Stimulated activated CD4-positive, alpha-beta T cell treated with anti-CD3 and anti-CD28 coated beads, Interleukin-2, amount 100 ng/mL, for 4 hours (primary cell): ENCODE measurements at regions not wholly inside any gene's neighbourhood (a gene's known extent, or its start where the extent isn't known, plus 50 kb on each side); places are given as distances from the start of the nearest gene placed in this dataset.

Experiments
- DNase-seq: peaks from one replicate; pipeline ENCODE4 v3.0.0-alpha.2; 2020; ENCODE audit warnings: low read depth

GRCh38 chr6:11633741-11634509 is 96.4 kb downstream of the TMEM170B start:
- no peak for DNase-seq

DNA sequence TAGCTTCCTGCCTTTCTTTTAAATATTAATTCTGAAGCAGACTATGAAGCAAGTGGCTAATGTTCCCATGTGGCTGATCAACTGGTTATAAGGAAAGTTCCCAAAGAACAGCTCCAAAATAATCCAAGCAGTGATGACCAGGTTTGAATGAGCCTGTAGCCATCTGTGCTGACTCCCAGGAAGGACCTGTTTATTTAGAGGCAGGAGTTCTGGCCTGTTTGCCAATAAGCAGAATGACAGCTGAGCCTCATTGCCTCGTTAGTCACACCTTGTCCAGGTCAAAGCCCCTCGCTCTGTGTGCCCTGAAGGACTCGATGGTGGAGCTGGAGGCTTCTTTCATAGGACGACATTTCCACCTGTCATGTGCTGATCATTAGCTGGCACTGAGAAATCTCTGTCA is 97.4 kb downstream of the TMEM170B start:
- DNase-seq = no peak

DNA sequence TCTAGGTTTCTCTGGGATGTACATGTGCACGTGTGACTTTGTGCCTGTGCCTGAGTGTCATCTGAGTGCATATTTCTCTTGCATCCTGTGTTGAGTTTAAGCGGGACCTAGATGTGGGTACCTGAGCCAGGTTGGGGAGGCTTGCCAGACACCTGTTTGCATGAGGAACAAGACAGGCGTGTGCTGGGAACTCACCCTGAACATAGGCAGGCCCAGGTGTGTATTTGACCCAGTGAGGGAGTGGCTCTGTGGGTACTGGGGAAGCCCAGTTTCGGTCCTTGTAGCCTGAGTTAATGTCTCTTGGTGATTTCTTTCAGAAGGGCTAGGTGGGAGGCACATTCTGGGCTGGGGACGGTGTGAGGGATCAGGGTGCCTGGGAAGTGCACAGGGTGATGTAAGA is 98.6 kb downstream of the TMEM170B start:
- no peak for DNase-seq

DNA sequence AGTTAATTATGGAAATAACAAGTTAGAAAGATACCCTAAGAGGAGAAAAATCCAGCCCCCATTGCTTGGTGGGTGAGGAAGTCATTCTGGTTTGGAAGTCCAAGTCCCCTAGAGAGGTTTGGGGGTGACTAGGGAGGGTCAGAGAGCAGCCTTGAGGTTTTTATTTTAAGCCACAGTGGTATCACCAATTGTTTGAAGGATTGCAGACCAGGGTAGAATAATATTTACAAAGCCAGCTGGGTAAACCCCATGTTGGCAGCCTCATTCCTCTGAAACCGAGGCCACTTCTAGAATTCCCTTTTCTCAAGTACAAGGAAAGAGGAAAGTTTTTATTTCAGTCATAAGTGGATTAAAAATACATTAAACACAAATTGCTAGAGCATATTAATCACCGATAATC is 99.7 kb downstream of the TMEM170B start:
- DNase-seq = no peak

GRCh38 chr6:11639376-11640235 is 102.1 kb downstream of the TMEM170B start:
- no peak for DNase-seq

DNA sequence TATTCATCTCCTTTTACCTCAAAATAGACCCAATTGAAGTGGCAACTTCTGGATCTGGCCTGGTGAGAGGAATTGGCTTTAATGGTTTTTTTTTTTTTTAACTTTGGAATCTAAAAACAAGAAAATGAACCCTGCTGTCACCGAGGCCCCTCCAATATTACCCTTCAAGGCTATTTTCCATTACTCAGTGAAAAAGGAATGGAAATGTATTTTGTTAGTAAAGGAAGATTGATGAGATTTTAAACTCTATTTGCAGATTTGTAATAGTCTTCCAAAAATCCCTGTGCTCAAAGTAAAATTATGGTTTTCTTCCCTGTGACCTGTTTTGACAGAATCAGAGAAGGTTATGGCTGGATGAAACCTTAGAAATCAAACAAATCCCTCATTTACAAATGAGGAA is 102.9 kb downstream of the TMEM170B start:
- no peak for DNase-seq

DNA sequence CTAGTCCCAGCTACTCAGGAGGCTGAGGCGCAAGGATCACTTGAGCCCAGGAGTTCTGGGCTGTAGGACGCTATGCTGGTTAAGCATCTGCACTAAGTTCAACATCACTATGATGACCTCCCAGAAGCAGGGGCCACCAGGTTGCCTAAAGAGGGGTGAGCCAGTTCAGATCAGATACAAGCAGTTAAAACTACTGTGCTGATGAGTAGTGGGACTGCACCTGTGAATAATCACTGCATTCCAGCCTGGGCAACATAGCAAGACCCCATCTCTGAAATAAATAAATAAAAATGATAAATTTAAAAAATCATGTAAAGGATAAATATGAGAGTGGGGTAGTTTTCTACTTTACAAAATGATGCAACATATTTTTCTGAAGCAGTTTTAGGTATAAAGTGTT is 106.5 kb downstream of the TMEM170B start:
- DNase-seq = no peak

- no peak for DNase-seq
These were observed 107.1 kb downstream of the TMEM170B start for GRCh38 chr6:11644601-11645000.

DNA sequence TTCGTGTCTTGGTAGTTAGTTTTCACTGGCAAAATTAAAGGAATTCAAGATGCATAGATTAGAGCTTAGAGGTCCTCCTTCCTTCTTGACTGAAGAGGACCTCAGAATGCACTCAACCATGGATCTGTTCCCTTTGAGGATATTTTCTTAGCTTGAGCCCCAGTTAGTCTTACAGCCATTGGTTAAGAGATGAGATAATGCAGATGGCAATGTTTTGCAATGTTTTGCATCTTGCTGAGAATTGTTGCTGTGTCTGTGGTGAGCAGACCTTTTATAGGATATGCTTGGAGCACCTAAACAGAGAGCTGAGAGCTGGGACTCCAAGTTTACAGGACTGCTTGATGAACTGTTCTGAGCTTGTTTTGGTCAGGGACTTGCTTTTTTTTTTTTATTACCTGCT is 107.5 kb downstream of the TMEM170B start:
- DNase-seq = no peak

DNA sequence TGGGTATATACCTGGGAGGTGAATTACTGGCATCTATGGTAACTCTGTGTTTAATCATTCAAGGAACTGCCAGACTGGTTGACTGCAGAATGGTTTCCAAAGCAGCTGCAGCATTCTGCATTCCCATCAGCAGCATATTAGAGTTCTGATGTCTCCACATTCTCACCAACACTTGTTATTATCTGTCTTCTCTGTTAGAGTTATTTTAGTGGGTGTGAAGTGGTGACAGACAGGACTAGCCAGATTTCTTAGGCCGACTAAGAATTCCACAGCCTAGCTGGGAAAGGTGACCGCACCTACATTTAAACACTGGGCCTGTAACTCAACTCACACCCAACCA is 110.9 kb downstream of the TMEM170B start:
- DNase-seq = no peak

GRCh38 chr6:11648889-11649288 is 111.3 kb downstream of the TMEM170B start:
- no peak for DNase-seq

DNA sequence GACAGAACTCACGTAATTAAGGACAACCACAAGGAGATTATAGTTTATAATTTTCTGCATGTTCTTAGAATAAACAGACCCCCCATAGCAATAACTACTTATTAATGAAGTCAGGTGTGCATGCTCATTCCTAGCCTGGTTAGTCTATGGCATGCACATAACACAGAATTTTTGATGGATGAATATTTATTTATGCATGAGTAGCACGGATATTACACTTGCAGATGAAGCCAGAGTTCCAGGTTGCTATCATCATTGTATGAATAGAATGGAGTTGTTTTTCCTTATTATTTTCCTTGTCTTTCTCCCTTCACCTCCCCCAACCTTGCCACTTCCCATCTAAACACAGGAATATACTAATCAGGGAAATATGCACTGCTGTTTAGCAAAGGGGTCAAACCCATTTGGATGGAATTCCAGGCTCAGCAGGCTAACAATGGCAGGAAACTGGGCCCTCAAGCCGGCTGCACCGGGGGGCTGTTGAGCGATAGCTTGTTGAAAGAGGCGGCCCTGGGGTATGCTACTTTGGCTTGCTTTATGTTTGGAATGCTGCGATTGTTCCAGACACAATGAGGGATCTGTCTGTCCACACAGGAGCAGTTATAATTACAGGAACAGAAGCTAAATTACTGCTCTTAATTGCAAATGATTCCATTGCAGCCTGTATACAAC is 112.6 kb downstream of the TMEM170B start:
- DNase-seq = no peak

DNA sequence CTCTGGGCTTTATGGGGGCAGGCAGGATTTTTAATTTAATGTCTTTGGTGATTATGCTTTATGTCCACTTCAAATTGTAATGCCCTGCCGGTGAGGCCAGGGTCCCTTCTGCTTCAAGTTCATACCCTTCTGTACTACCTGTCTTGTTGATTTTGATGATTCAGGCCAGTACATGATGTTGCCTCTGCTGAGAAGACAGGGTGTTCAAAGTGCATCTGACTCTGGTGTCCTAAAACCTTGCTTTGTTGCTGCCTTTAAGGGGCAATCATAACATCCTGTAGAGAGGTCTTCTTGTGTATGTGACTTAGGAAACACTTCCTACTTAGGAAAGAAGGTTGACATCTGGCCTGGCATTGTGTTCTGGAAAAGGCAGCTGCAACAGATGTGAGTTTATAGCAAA is 113.2 kb downstream of the TMEM170B start:
- DNase-seq = no peak

DNA sequence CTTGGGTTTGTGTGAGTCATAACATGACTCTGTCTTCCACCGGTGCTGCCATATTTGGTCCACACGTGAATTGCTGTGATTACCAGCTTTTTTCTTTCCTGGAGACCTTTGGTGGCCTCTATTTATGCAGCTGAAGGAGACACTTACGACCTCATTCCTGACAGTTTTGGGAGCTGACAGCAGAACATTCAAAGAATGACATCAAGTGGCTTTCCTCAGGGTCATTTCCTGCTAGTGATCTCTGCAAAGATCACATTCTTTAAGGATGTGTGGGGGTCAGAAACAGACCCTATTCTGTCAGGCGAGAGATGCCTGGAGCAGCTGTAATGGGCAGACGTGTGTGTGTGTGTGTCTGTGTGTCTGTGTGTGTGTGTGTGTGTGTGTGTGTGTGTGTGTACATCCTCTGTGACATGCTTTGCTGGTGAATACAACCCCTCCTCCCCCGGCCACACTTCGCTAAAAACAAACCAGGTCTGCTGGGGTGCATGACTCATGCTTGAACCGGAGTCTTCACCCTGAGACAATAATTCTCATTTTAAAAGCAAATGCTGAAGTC is 115.6 kb downstream of the TMEM170B start:
- DNase-seq = peak; percentile 48

DNA sequence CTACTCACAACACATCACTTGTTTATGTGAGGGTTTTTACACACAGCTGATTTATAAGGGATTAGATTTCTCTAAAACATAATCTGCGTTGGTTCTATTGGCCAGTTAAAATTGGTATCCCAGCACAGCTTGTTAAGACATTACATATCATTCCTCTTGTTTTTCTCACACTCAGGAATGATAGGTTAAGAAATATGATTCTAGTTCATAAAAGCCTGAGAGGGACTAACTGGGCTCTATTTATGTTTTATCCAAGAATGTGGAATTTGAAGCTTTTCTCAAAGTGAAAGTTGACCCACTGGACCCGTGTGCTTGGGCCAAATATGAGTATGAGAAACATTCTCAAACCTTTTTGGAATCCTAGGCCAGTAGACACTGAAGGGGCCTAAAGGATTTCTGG is 117.3 kb downstream of the TMEM170B start:
- no peak for DNase-seq

- no peak for DNase-seq
These were observed 118.9 kb downstream of the TMEM170B start for GRCh38 chr6:11656491-11656890.

DNA sequence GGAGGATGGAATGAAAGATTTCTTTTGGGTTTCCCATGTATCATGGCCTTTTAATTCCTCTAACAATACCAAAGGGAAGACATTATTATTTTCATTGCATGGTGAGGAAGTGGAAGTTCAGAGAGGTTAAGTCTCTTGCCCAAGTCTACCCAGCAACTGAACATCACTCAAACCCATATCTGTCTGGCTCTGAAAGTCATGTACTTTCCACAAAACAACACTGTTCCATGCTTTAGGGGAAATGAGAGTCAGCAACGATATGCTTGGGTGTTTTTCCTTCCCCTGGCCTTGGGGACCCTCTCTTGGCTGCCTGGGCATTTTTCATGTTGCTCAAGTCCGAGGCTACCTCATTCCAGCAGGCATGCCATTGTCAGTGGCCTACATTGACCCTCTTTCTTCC is 118.8 kb downstream of the ADTRP start:
- DNase-seq = no peak

- no peak for DNase-seq
These were observed 116.3 kb downstream of the ADTRP start for GRCh38 chr6:11662323-11662722.

DNA sequence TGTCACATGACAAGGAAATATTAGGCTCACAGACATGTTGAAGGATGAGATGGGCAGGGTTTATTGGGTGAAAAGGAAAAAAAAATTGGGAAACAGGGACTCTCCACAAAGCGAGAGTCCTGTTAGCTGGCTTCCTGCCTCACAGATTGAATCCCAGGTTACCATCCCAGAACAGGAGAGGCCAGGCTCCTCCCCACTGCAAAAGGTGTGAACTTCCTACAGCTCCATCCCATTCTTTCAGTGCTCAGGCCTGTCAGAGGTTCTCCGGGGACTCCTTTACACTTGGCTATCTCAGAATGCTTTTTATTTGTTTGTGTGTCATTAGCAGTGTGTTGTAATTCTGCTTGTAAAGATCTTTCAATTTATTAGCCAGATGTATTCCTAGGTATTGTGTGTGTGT is 115.1 kb downstream of the ADTRP start:
- no peak for DNase-seq
